Frontal cortex (tissue), 3 donors: ENCODE measurements at regions not wholly inside any gene's neighbourhood (a gene's known extent, or its start where the extent isn't known, plus 50 kb on each side); places are given as distances from the start of the nearest gene placed in this dataset.

ENCODE experiments used
- DNase-seq, 2 donors: peaks; one replicate each; pipeline ENCODE4 v3.0.0; 2012; ENCODE audit warnings: low spot score in 2 of 2
- FAIRE-seq: peaks from 2 replicates; lab custom pipeline; 2012; peaks lifted over from hg19 to GRCh38; lab: Jason Lieb, UNC
- donor health status: control.
- donor health status: control.
- donor health status: control.

GRCh38 chr2:126315828-126316227, 340.1 kb upstream of the GYPC start:
- FAIRE-seq (no peak), DNase-seq (no peak)

GRCh38 chr2:126317790-126318431, 338.0 kb upstream of the GYPC start:
- no peak for FAIRE-seq
- no peak for DNase-seq

- FAIRE-seq (no peak), DNase-seq (no peak)
These were observed 333.6 kb upstream of the GYPC start for GRCh38 chr2:126322342-126322741.

GRCh38 chr2:126325202-126325601, 330.8 kb upstream of the GYPC start:
- no peak for FAIRE-seq
- no peak for DNase-seq

- FAIRE-seq, result no peak
These were observed 326.8 kb upstream of the GYPC start for GRCh38 chr2:126329173-126329572.

GRCh38 chr2:126342457-126342856, 313.5 kb upstream of the GYPC start:
- DNase-seq, result no peak
- FAIRE-seq, result no peak

More at GRCh38 chr2:126329173-126329572, 326.8 kb upstream of the GYPC start:
- DNase-seq, result no peak

GRCh38 chr2:126343136-126343535, 312.8 kb upstream of the GYPC start:
- FAIRE-seq (no peak), DNase-seq (no peak)

GRCh38 chr2:126344493-126344892, 311.5 kb upstream of the GYPC start:
- DNase-seq (no peak), FAIRE-seq (no peak)

GRCh38 chr2:126345691-126346090, 310.3 kb upstream of the GYPC start:
- FAIRE-seq, result no peak
- no peak for DNase-seq

GRCh38 chr2:126356631-126357030, 299.3 kb upstream of the GYPC start:
- no peak for FAIRE-seq
- no peak for DNase-seq

- FAIRE-seq (no peak), DNase-seq (no peak)
These were observed 297.8 kb upstream of the GYPC start for GRCh38 chr2:126358122-126358521.

GRCh38 chr2:126359494-126359893, 296.5 kb upstream of the GYPC start:
- no peak for FAIRE-seq
- DNase-seq, result no peak

- FAIRE-seq (no peak), DNase-seq (no peak)
These were observed 288.6 kb upstream of the GYPC start for GRCh38 chr2:126367361-126367760.

GRCh38 chr2:126368758-126369157, 287.2 kb upstream of the GYPC start:
- DNase-seq (no peak), FAIRE-seq (no peak)

GRCh38 chr2:126370201-126370600, 285.8 kb upstream of the GYPC start:
- no peak for FAIRE-seq
- DNase-seq, result no peak

- no peak for FAIRE-seq
- DNase-seq, result no peak
These were observed 283.6 kb upstream of the GYPC start for GRCh38 chr2:126372406-126372805.

GRCh38 chr2:126378176-126378575, 277.8 kb upstream of the GYPC start:
- FAIRE-seq, result no peak
- DNase-seq, result no peak

GRCh38 chr2:126381091-126381490, 274.9 kb upstream of the GYPC start:
- DNase-seq, result peak in 1 of 2 donors; percentile 3
- no peak for FAIRE-seq

- no peak for FAIRE-seq
- no peak for DNase-seq
These were observed 273.0 kb upstream of the GYPC start for GRCh38 chr2:126382998-126383397.

GRCh38 chr2:126383800-126384199, 272.2 kb upstream of the GYPC start:
- no peak for DNase-seq

GRCh38 chr2:126385441-126385840, 270.5 kb upstream of the GYPC start:
- DNase-seq (no peak), FAIRE-seq (peak; percentile 34)

More at GRCh38 chr2:126383800-126384199, 272.2 kb upstream of the GYPC start:
- FAIRE-seq, result no peak

- DNase-seq, result no peak
- no peak for FAIRE-seq
These were observed 270.0 kb upstream of the GYPC start for GRCh38 chr2:126385983-126386382.
